Tibial nerve (tissue), 4 donors: ENCODE measurements at regions not wholly inside any gene's neighbourhood (a gene's known extent, or its start where the extent isn't known, plus 50 kb on each side); places are given as distances from the start of the nearest gene placed in this dataset.

Experiments
- DNase-seq, 2 donors: peaks; one replicate each; pipeline ENCODE4 v3.0.0-alpha.2; 2019; ENCODE audit warnings: low spot score in 2 of 2
- H3K27ac ChIP-seq, 4 donors: fragments of 200-600 bp; sonication (generic) in 3 of 4; one replicate each; pipeline ENCODE4 v1.5.1; 2017 to 2019; ENCODE audit warnings: mild to moderate bottlenecking in 1 of 4
- H3K27me3 ChIP-seq, 2 donors: fragments of 200-600 bp; sonication (generic) in 1 of 2; one replicate each; pipeline versions ENCODE4 v1.5.1 to v1.6.0; 2017 to 2019
- H3K36me3 ChIP-seq, 3 donors: fragments of 200-600 bp; sonication (generic); one replicate each; pipeline ENCODE4 v1.5.1; 2018 to 2019
- H3K4me1 ChIP-seq, 4 donors: fragments of 200-600 bp; sonication (generic) in 3 of 4; one replicate each; pipeline ENCODE4 v1.5.1; 2017 to 2019
- H3K4me3 ChIP-seq, 4 donors: fragments of 200-600 bp; sonication (generic) in 3 of 4; one replicate each; pipeline ENCODE4 v1.5.1; 2017 to 2019; ENCODE audit warnings: mild to moderate bottlenecking in 1 of 4, moderate library complexity in 1 of 4
- H3K9me3 ChIP-seq, 4 donors: fragments of 200-600 bp; sonication (generic) in 3 of 4; one replicate each; pipeline ENCODE4 v1.5.1; 2017 to 2019
- CTCF ChIP-seq, 5 experiments: fragments of 200-600 bp in 3 of 5; fragments of 450-650 bp in 2 of 5; sonication (generic) in 3 of 5; IDR thresholded peaks; one replicate each; pipeline ENCODE4 v1.5.1; 2016 to 2019; ENCODE audit warnings: antibody characterized with exemption in 5 of 5, mild to moderate bottlenecking in 3 of 5, moderate library complexity in 2 of 5
- EP300 ChIP-seq, 2 donors: sonication (generic); formaldehyde crosslinking; IDR thresholded peaks; one replicate each; pipeline ENCODE4 v1.6.1; 2017; ENCODE audit warnings: antibody characterized with exemption in 2 of 2, mild to moderate bottlenecking in 1 of 2
- POLR2A ChIP-seq, 2 donors: fragments of 450-650 bp; IDR thresholded peaks; one replicate each; pipeline ENCODE4 v1.6.1; 2017; ENCODE audit warnings: antibody characterized with exemption in 2 of 2, mild to moderate bottlenecking in 2 of 2, moderate library complexity in 2 of 2
- WGBS, 2 donors: methylation state at CpG; one replicate each; pipeline ENCODE4 v1.1.5; 2018; 5-methylcytosine and 5-hydroxymethylcytosine counted together

DNA sequence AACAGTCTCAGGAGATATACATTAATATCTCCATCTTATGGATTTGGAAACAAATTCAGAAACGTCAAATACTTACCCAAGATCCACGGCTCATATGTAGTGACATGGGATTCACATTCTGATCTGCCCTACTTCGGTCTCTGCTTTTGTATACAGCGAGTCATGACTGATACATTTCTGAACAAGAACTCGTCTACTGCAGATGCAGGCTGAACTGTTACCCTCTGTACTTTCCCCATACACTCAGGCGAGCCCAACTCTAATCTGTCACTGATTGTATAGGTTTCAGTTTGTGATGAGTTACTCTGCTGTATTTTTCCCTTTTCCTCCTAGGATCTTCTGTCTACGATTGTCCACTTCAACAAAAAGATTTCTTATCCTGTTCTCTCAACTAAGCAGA is 441.6 kb downstream of the CCDC91 start:
- Histone ChIP-seq H3K4me1 (no peaks in the 10 kb centered on the region), H3K36me3 (no peaks in the 10 kb centered on the region), H3K27me3 (no peaks in the 10 kb centered on the region), H3K27ac (no peak overlapping the region), H3K4me3 (no peak overlapping the region), H3K9me3 (no peaks in the 10 kb centered on the region)
- TF ChIP-seq EP300 (IDR thresholded peaks at IDR 0.05) (no peak), CTCF (IDR thresholded peaks at IDR 0.05) (no peak), POLR2A (IDR thresholded peaks at IDR 0.05) (no peak)
- no peak for DNase-seq
- 70 to 75% methylated on average over 7 of the region's 7 CpGs for WGBS, 2 donors

GRCh38 chr12:28640519-28640918 is 450.3 kb downstream of the CCDC91 start:
- Histone ChIP-seq H3K4me3 (no peak overlapping the region), H3K27ac (no peak overlapping the region), H3K4me1 (no peaks in the 10 kb centered on the region), H3K27me3 (no peaks in the 10 kb centered on the region), H3K9me3 (peaks cover 0 to 12% (median 0%) of the 10 kb centered on the region in 4 donors), H3K36me3 (no peaks in the 10 kb centered on the region)
- no peak for TF ChIP-seq EP300 (IDR thresholded peaks at IDR 0.05)
- TF ChIP-seq POLR2A (IDR thresholded peaks at IDR 0.05): no peak
- no peak for TF ChIP-seq CTCF (IDR thresholded peaks at IDR 0.05)
- DNase-seq: no peak
- 82 to 91% methylated on average over 1 of the region's 1 CpG for WGBS, 2 donors

DNA sequence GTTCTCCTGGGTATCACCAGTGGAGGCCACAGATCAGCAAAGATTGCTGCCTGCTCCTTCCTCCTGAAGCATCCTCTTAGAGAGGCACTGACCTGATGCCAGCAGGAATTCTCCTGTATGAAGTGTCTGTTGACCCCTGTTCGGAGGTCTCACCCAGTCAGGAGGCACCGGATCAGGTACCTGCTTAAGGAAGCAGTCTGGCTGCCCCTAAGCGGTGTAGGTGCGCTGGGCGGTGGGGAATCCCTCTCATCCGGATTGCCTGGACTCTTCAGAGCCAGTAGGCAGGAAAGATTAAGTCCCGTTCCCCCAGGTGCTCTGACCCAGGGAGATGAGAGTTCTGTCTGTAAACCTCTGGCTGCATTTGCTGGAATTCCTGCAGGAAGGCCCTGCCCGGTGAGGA is 455.2 kb downstream of the CCDC91 start:
- no peak overlapping the region for H3K27ac ChIP-seq
- no peak for TF ChIP-seq CTCF (IDR thresholded peaks at IDR 0.05)
- TF ChIP-seq EP300 (IDR thresholded peaks at IDR 0.05): no peak
- TF ChIP-seq POLR2A (IDR thresholded peaks at IDR 0.05): no peak
- peaks cover 0 to 6% (median 0%) of the 10 kb centered on the region in 4 donors for H3K9me3 ChIP-seq
- DNase-seq: no peak
- H3K4me3 ChIP-seq: no peak overlapping the region
- no peaks in the 10 kb centered on the region for H3K27me3 ChIP-seq
- WGBS, 2 donors: 98 to 100% methylated on average over 4 to 8 of the region's 8 CpGs
- H3K36me3 ChIP-seq: no peaks in the 10 kb centered on the region
- H3K4me1 ChIP-seq: no peaks in the 10 kb centered on the region

DNA sequence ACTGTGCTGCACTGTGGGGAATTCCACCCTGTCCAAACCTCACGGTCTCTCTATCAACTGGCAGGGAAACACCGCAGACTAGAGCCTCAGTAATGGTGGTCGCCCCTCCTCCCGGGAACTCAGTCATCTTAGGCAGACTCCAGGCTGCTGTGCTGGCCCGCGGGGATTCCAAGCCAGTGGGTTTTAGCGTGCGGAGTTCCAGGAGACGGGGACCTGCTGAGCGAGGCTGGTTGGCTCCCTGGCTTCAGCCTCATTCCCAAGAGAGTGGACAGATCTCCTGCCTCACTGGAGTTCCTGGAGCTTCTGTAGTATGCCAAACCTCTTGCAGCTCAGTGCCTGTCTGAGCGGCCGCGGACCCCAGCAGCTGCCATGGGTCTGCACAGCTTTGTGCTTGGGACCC is 455.6 kb downstream of the CCDC91 start:
- no peak overlapping the region for H3K4me3 ChIP-seq
- H3K9me3 ChIP-seq: peaks cover 0 to 6% (median 0%) of the 10 kb centered on the region in 4 donors
- H3K27ac ChIP-seq: no peak overlapping the region
- DNase-seq: no peak
- no peaks in the 10 kb centered on the region for H3K36me3 ChIP-seq
- 95% methylated on average over 12 of the region's 13 CpGs; no CpG with 5 or more reads in 1 of the 2 donors for WGBS, 2 donors
- no peaks in the 10 kb centered on the region for H3K27me3 ChIP-seq
- TF ChIP-seq EP300 (IDR thresholded peaks at IDR 0.05) (no peak), POLR2A (IDR thresholded peaks at IDR 0.05) (no peak), CTCF (IDR thresholded peaks at IDR 0.05) (no peak)
- H3K4me1 ChIP-seq: no peaks in the 10 kb centered on the region

- peaks cover 0 to 3% (median 0%) of the 10 kb centered on the region in 4 donors for H3K9me3 ChIP-seq
- no peaks in the 10 kb centered on the region for H3K4me1 ChIP-seq
- H3K27ac ChIP-seq: no peak overlapping the region
- TF ChIP-seq POLR2A (IDR thresholded peaks at IDR 0.05): no peak
- no peak for TF ChIP-seq CTCF (IDR thresholded peaks at IDR 0.05)
- TF ChIP-seq EP300 (IDR thresholded peaks at IDR 0.05): no peak
- WGBS, 2 donors: 84 to 95% methylated on average over 1 of the region's 1 CpG
- no peak for DNase-seq
- no peak overlapping the region for H3K4me3 ChIP-seq
- H3K36me3 ChIP-seq: no peaks in the 10 kb centered on the region
- H3K27me3 ChIP-seq: no peaks in the 10 kb centered on the region
These were observed 460.6 kb downstream of the CCDC91 start for GRCh38 chr12:28650906-28651305.
